Ovary (tissue), 7 donors: ENCODE measurements at regions not wholly inside any gene's neighbourhood (a gene's known extent, or its start where the extent isn't known, plus 50 kb on each side); places are given as distances from the start of the nearest gene placed in this dataset.

ENCODE experiments used
- DNase-seq, 5 donors: peaks; one replicate each; pipeline ENCODE4 v3.0.0-alpha.2; 2019 to 2020
- H3K27ac ChIP-seq, 2 donors: fragments of 200-600 bp; one replicate each; pipeline versions ENCODE4 v1.5.1 to v1.8.0; 2019 to 2022
- H3K27me3 ChIP-seq: fragments of 200-600 bp; one replicate; pipeline ENCODE4 v1.8.0; 2022
- H3K36me3 ChIP-seq: fragments of 200-600 bp; sonication (generic); one replicate; pipeline ENCODE4 v1.5.1; 2019
- H3K4me1 ChIP-seq: one replicate; pipeline ENCODE4 v1.8.1; 2013; ENCODE audit warnings: mild to moderate bottlenecking, moderate library complexity; ENCODE audit not compliant: insufficient read depth
- H3K4me3 ChIP-seq: fragments of 200-600 bp; sonication (generic); one replicate; pipeline ENCODE4 v1.5.1; 2017
- H3K9me3 ChIP-seq, 2 donors: fragments of 200-600 bp in 1 of 2; sonication (generic) in 1 of 2; one replicate each; pipeline versions ENCODE4 v1.5.1 to v1.8.1; 2013 to 2019; ENCODE audit warnings: mild to moderate bottlenecking in 1 of 2, moderate library complexity in 1 of 2
- CTCF ChIP-seq, 3 donors: fragments of 450-650 bp in 2 of 3; fragments of 200-600 bp in 1 of 3; IDR thresholded peaks; one replicate each; pipeline versions ENCODE4 v1.5.1 to v1.8.0; 2016 to 2022; ENCODE audit warnings: antibody characterized with exemption in 3 of 3, mild to moderate bottlenecking in 1 of 3
- EP300 ChIP-seq: sonication (generic); formaldehyde crosslinking; IDR thresholded peaks from one replicate; pipeline ENCODE4 v1.6.1; 2017; ENCODE audit warnings: antibody characterized with exemption
- POLR2A ChIP-seq: fragments of 450-650 bp; IDR thresholded peaks from one replicate; pipeline ENCODE4 v1.6.1; 2017; ENCODE audit warnings: antibody characterized with exemption, mild to moderate bottlenecking, moderate library complexity
- WGBS, 3 donors: extraction: QIAGEN DNeasy Blood & Tissue Kit in 1 of 3; methylation state at CpG; one replicate each; pipeline versions ENCODE4 v1.1.5 to v1.1.7; 2013 to 2017; 5-methylcytosine and 5-hydroxymethylcytosine counted together
- intact Hi-C, 4 donors: fragments of 100-400 bp; cut with DNase I; formaldehyde crosslinking; loops; one replicate each; pipeline versions ENCODE4 v1.11.0 to v1.15.1; 2022 to 2023
- donor health status: DM: no; HTN: no; CAD: no; lungs with moderate emphysema.
- donor health status: DM: no; HTN: no; CAD: no.
- donor health status: Bipolar disorder and iron deficiency.
- donor health status: DM: no; HTN: no; CAD: no.
- donor health status: DM: yes; HTN: yes; CAD: no.

- 83 to 100% (median 93%) methylated on average over 1 of the region's 1 CpG for WGBS, 3 donors
- no peaks in the 10 kb centered on the region for H3K36me3 ChIP-seq
- H3K27ac ChIP-seq: no peak overlapping the region
- H3K4me3 ChIP-seq: no peak overlapping the region
- intact Hi-C loops: no loop called here
- no peak for DNase-seq
- H3K9me3 ChIP-seq: no peaks in the 10 kb centered on the region
- H3K27me3 ChIP-seq: no peaks in the 10 kb centered on the region
- no peak for TF ChIP-seq POLR2A
- H3K4me1 ChIP-seq: no peaks in the 10 kb centered on the region
Measured at GRCh38 chr3:176581589-176581988, 615.7 kb downstream of the TBL1XR1 start.

- no peaks in the 10 kb centered on the region for H3K4me1 ChIP-seq
- intact Hi-C loops: no loop called here
- 92 to 96% (median 94%) methylated on average over 2 of the region's 2 CpGs for WGBS, 3 donors
- H3K27ac ChIP-seq: no peak overlapping the region
- no peaks in the 10 kb centered on the region for H3K27me3 ChIP-seq
- no peak for DNase-seq
- no peaks in the 10 kb centered on the region for H3K36me3 ChIP-seq
- TF ChIP-seq POLR2A (no peak), CTCF (IDR thresholded peaks at IDR 0.05) (no peak), EP300 (no peak)
- no peaks in the 10 kb centered on the region for H3K9me3 ChIP-seq
- H3K4me3 ChIP-seq: no peak overlapping the region
Measured at GRCh38 chr3:176579711-176580185, 617.5 kb downstream of the TBL1XR1 start.

GRCh38 chr3:176578316-176578715, 619.0 kb downstream of the TBL1XR1 start:
- TF ChIP-seq POLR2A: no peak
- TF ChIP-seq EP300: no peak
- no peak for TF ChIP-seq CTCF (IDR thresholded peaks at IDR 0.05)
- Histone ChIP-seq H3K4me3 (no peak overlapping the region), H3K36me3 (no peaks in the 10 kb centered on the region), H3K27me3 (no peaks in the 10 kb centered on the region), H3K4me1 (no peaks in the 10 kb centered on the region), H3K9me3 (no peaks in the 10 kb centered on the region), H3K27ac (no peak overlapping the region)
- intact Hi-C loops: no loop called here
- 94 to 97% (median 96%) methylated on average over 3 of the region's 3 CpGs for WGBS, 3 donors
- DNase-seq: no peak

GRCh38 chr3:176577447-176577846, 619.8 kb downstream of the TBL1XR1 start:
- Histone ChIP-seq H3K4me1 (no peaks in the 10 kb centered on the region), H3K27ac (no peak overlapping the region), H3K36me3 (no peaks in the 10 kb centered on the region), H3K4me3 (no peak overlapping the region), H3K9me3 (no peaks in the 10 kb centered on the region), H3K27me3 (no peaks in the 10 kb centered on the region)
- intact Hi-C loops: no loop called here
- no peak for TF ChIP-seq CTCF (IDR thresholded peaks at IDR 0.05)
- no peak for TF ChIP-seq EP300
- no peak for TF ChIP-seq POLR2A
- WGBS, 3 donors: 75 to 86% (median 80%) methylated on average over 5 of the region's 5 CpGs
- DNase-seq: no peak

- Histone ChIP-seq H3K27ac (no peak overlapping the region), H3K36me3 (no peaks in the 10 kb centered on the region), H3K9me3 (no peaks in the 10 kb centered on the region), H3K27me3 (no peaks in the 10 kb centered on the region), H3K4me1 (no peaks in the 10 kb centered on the region), H3K4me3 (no peak overlapping the region)
- intact Hi-C loops: no loop called here
- TF ChIP-seq EP300 (no peak), POLR2A (no peak), CTCF (IDR thresholded peaks at IDR 0.05) (no peak)
- no peak for DNase-seq
- 0 to 25% (median 0%) methylated on average over 1 of the region's 1 CpG for WGBS, 3 donors
Measured at GRCh38 chr3:176574786-176575185, 622.5 kb downstream of the TBL1XR1 start.
